ENCODE measurements at regions not wholly inside any gene's neighbourhood (a gene's known extent, or its start where the extent isn't known, plus 50 kb on each side); places are given as distances from the start of the nearest gene placed in this dataset.
"Not testable (repeated sequence)": the region's sequence is repeated elsewhere in the genome, so short reads cannot be mapped to it uniquely, and the experiment has no call there.

DNA sequence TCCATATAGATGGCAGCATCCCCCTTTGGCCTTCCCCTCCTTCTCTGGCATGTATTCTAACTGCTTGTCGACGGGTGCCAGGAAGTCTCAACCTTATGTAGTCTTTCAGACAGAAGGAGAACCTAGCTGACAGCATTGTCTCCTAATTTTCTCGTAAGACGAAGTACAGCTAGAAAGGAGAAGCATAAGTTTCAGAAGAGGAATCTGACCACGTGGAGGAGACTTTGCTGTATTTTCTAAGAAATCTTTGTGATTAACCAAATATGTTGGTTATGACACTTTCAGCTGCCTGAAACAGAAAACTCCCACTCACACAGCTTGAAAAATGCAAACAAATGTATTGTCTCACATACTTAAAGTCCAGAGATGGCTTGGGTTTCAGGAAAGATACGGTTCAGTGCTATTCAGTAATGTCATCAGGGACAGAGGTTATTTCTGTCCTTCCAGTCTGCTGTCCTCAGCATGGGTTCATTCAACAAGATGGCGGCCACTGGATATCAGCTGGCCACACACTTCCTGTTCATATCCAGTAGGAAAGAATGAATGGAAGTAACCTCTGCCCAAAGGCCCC lies 109.5 kb upstream of the ZNF648 start:
- Mint-ChIP-seq H3K27me3 (ENCODE audit: insufficient read depth) (peaks cover 4% of the 10 kb centered on the region), H3K36me3 (ENCODE audit: low read depth) (no peaks in the 10 kb centered on the region), H3K9me3 (no peaks in the 10 kb centered on the region), H3K4me3 (no peak overlapping the region), H3K4me1 (ENCODE audit: low read depth) (peaks cover 6% of the 10 kb centered on the region), H3K27ac (no peak overlapping the region)
- no peak for DNase-seq (ENCODE audit: low spot score)
- intact Hi-C loops (cut with micrococcal nuclease): no loop called here

DNA sequence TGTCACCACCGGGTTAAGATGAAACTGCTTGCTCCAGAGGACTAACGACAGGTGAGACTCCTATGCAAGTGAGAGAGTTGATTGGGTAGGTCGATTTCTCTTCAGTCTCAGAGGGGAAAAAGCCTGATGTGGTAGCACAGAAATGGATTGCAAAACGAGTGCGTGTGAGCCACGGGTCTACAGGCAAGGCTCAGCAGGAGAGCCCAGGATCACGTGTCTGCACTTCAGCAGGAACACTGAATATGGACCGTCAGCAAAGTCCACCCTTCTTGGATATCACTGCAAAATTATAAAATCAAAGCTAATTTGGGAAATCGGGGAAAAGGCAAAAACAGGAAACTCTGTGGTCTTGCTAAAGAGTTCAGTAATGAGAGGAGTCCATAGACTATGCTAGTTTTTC lies 107.7 kb upstream of the ZNF648 start:
- Mint-ChIP-seq H3K4me1 (ENCODE audit: low read depth) (peaks cover 6% of the 10 kb centered on the region), H3K36me3 (ENCODE audit: low read depth) (no peaks in the 10 kb centered on the region), H3K9me3 (no peaks in the 10 kb centered on the region), H3K27me3 (ENCODE audit: insufficient read depth) (peaks cover 6% of the 10 kb centered on the region), H3K27ac (no peak overlapping the region), H3K4me3 (no peak overlapping the region)
- no peak for DNase-seq (ENCODE audit: low spot score)
- intact Hi-C loops (cut with micrococcal nuclease): no loop called here

DNA sequence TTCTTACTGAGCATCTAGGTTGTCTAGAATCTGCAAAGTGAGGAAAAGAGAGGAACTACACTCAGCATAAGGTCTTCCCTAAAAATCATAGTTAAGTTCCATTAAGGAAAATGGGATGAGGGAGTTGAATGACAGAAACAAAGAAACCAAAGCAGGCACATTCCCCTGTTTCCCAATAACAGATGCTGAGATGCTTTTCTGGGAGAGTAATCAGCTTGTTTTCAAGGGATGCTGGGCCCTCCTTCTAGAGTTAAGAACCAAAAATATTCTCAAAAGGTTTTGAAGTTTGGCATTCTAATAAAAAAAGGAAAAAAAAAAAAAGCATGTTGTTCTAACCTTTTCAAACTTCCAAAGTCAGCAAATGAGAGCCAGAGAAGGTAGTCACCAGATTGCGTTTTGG lies 105.2 kb upstream of the ZNF648 start:
- H3K27me3 Mint-ChIP-seq (ENCODE audit: insufficient read depth): peaks cover 4% of the 10 kb centered on the region
- no peak for DNase-seq (ENCODE audit: low spot score)

DNA sequence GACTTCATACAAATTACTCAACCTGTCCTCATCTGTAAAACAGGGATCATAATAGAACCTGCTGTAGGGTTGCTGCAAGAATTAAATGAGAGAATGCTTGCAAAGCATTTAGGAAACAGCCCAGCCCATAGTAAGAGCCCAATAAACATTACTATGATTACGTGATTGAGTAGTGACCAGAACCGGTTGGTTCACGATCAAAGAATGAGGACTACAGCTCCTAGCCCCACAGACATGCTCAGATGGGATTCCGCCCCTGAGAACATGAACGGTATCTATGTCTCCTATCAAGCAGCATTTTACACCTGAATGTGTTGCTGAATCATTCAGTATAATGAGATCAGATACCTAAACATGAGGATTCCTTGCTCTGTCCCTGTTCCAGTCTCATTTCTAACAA lies 104.8 kb upstream of the ZNF648 start:
- intact Hi-C loops (cut with micrococcal nuclease): no loop called here
- Mint-ChIP-seq H3K36me3 (ENCODE audit: low read depth) (no peaks in the 10 kb centered on the region), H3K4me3 (no peak overlapping the region), H3K9me3 (peaks cover 2% of the 10 kb centered on the region), H3K27me3 (ENCODE audit: insufficient read depth) (peaks cover 4% of the 10 kb centered on the region), H3K27ac (no peak overlapping the region), H3K4me1 (ENCODE audit: low read depth) (peaks cover 6% of the 10 kb centered on the region)
- no peak for DNase-seq (ENCODE audit: low spot score)

More for the DNA sequence above, 105.2 kb upstream of the ZNF648 start:
- no peak overlapping the region for H3K4me3 Mint-ChIP-seq
- no peak overlapping the region for H3K27ac Mint-ChIP-seq
- intact Hi-C loops (cut with micrococcal nuclease): no loop called here
- no peaks in the 10 kb centered on the region for H3K36me3 Mint-ChIP-seq (ENCODE audit: low read depth)
- no peaks in the 10 kb centered on the region for H3K9me3 Mint-ChIP-seq
- H3K4me1 Mint-ChIP-seq (ENCODE audit: low read depth): peaks cover 6% of the 10 kb centered on the region

DNA sequence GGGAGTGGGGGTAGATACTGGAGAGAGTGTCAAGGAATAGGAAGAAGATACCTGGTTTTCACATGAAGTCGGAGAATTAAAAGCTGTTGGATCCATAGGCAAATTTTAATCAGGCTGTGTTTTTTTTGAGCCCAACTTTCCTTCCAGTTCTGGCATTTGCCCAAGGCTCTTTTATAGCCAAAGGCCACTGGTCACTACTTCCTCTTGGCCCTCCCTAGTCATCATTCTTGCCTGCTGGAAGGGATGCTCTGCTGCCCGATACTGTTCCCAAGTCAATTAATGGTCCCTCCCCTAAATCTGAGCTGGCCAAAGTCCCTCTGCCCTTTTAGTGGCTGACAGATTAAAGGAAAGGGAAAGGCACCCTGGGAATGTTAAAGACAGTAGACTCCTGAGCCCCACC lies 102.8 kb upstream of the ZNF648 start:
- no peak overlapping the region for H3K4me3 Mint-ChIP-seq
- H3K27me3 Mint-ChIP-seq (ENCODE audit: insufficient read depth): peaks cover 4% of the 10 kb centered on the region
- H3K4me1 Mint-ChIP-seq (ENCODE audit: low read depth): peaks cover 3% of the 10 kb centered on the region
- intact Hi-C loops (cut with micrococcal nuclease): no loop called here
- H3K36me3 Mint-ChIP-seq (ENCODE audit: low read depth): no peaks in the 10 kb centered on the region
- no peak for DNase-seq (ENCODE audit: low spot score)
- H3K9me3 Mint-ChIP-seq: peaks cover 12% of the 10 kb centered on the region
- H3K27ac Mint-ChIP-seq: no peak overlapping the region

DNA sequence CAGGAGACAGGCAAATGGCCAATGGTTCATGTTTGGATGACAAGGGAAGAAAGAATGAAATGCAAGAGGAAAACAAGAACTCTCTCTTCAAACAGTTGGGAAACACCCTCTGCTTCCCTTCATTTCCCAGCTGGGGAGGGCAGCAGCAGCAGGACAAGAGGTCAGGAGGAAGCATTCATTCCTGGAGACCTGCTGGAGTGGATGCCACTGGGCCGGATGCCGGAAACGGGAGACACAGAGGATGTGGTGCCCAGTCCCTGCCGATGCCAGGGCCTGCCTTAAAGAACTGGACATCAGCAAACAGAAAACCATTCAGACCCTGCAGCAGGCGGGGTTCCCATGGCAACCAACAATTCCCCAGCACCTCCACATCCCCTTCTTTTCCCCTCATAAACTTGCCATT lies 102.3 kb upstream of the ZNF648 start:
- intact Hi-C loops (cut with micrococcal nuclease): no loop called here
- Mint-ChIP-seq H3K36me3 (ENCODE audit: low read depth) (no peaks in the 10 kb centered on the region), H3K4me1 (ENCODE audit: low read depth) (no peaks in the 10 kb centered on the region), H3K27me3 (ENCODE audit: insufficient read depth) (peaks cover 3% of the 10 kb centered on the region), H3K27ac (no peak overlapping the region), H3K4me3 (no peak overlapping the region), H3K9me3 (peaks cover 14% of the 10 kb centered on the region)
- DNase-seq (ENCODE audit: low spot score): no peak

DNA sequence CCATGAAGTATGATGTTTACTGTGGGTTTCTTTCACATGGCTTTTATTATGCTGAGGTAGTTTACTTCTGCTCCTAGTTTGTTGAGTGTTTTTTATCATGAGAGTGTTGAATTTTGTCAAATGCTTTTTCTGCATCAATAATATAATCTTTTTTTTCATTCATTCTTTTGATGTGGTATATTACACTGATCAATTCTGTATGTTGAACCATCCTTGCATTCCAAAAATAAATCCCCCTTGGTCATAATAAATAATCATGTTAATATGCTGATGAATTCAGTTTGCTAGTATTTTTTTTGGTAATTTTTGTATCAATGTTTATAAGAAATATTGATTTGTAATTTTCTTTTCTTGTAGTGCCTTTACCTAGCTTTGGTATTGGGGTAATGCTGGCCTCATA lies 97.9 kb upstream of the ZNF648 start:
- Mint-ChIP-seq H3K36me3 (ENCODE audit: low read depth) (peaks cover 1% of the 10 kb centered on the region), H3K27me3 (ENCODE audit: insufficient read depth) (no peaks in the 10 kb centered on the region), H3K9me3 (peaks cover 24% of the 10 kb centered on the region)

DNA sequence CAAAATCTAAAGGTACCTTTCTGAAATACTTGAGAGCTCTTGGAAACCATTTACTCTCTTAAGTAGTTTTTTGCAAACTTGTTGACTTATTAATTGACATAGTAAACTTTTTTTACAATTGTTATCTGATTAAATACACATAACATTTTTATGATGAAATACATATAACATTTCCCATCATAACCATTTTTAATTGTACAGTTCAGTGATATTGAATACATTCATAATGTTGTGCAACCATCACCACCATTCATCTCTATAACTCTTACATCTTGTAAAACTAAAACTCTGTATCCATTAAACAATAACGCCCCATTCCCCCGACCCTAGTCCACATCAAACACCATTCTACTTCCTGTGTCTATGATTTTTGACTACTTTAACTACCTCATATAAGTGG lies 95.7 kb upstream of the ZNF648 start:
- DNase-seq (ENCODE audit: low spot score): no peak
- Mint-ChIP-seq H3K27me3 (ENCODE audit: insufficient read depth) (no peaks in the 10 kb centered on the region), H3K27ac (no peak overlapping the region)

More for the DNA sequence above, 97.9 kb upstream of the ZNF648 start:
- Mint-ChIP-seq H3K4me3 (no peak overlapping the region), H3K27ac (no peak overlapping the region), H3K4me1 (ENCODE audit: low read depth) (no peaks in the 10 kb centered on the region)
- intact Hi-C loops (cut with micrococcal nuclease): no loop called here
- no peak for DNase-seq (ENCODE audit: low spot score)

DNA sequence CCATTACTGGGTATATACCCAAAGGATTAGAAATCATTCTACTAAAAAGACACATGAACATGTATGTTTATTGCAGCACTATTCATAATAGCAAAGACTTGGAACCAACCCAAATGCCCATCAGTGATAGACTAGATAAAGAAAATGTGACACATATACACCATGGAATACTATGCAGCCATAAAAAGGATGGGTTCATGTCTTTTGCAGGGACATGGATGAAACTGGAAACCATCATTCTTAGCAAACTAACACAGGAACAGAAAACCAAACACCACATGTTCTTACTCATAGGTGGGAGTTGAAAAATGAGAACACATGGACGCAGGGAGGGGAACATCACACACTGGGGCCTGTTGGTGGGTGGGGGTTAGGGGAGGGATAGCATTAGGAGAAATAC lies 92.9 kb upstream of the ZNF648 start:
- DNase-seq (ENCODE audit: low spot score); H3K27ac Mint-ChIP-seq: not testable (repeated sequence)

More for the DNA sequence above, 95.7 kb upstream of the ZNF648 start:
- Mint-ChIP-seq H3K4me3 (no peak overlapping the region), H3K36me3 (ENCODE audit: low read depth) (peaks cover 4% of the 10 kb centered on the region), H3K9me3 (peaks cover 24% of the 10 kb centered on the region), H3K4me1 (ENCODE audit: low read depth) (peaks cover 14% of the 10 kb centered on the region)
- intact Hi-C loops (cut with micrococcal nuclease): no loop called here

DNA sequence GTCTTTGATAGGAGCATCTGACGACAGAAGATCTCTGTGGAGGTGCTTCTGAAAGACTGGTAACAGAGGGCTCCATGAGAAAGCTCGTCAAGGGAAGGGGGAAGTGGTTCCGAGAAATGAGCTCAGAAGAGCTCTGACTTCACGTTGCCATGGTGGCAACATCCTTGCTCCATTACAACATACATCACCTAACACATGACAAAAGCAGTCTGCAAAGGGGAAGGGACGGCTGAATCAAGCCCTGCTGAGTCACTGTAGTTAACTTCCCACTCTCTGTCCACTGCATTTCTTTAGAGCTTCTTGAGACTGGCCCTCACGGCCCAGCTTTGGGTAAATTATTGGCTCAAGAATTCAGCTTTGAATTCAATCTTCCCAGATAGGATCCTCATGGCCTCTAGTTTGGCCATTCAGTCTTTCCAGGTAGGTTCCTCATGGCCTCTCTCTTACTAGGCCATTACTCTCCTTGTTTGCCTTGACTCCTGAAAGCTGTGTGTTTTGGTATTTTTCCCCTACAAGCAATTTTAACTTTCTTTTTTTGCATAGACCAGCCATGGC lies 88.0 kb upstream of the ZNF648 start:
- peak; percentile 60 for DNase-seq (ENCODE audit: low spot score)
- Mint-ChIP-seq H3K4me3 (peak overlapping the region; percentile 65), H3K9me3 (no peaks in the 10 kb centered on the region), H3K27me3 (ENCODE audit: insufficient read depth) (no peaks in the 10 kb centered on the region), H3K27ac (peak overlapping the region; percentile 88), H3K4me1 (ENCODE audit: low read depth) (peaks cover 51% of the 10 kb centered on the region), H3K36me3 (ENCODE audit: low read depth) (peaks cover 3% of the 10 kb centered on the region)
- intact Hi-C loops (cut with micrococcal nuclease): loop anchor here (1.0 to 10.0 kb wide), 3 partner anchors 100 to 455 kb away; partner anchors contain the start of genes GLUL and RGS16

More for the DNA sequence above, 92.9 kb upstream of the ZNF648 start:
- H3K27me3 Mint-ChIP-seq (ENCODE audit: insufficient read depth); H3K4me3 Mint-ChIP-seq; intact Hi-C loops (cut with micrococcal nuclease); H3K36me3 Mint-ChIP-seq (ENCODE audit: low read depth): not testable (repeated sequence)
- peaks cover 22% of the 10 kb centered on the region for H3K4me1 Mint-ChIP-seq (ENCODE audit: low read depth)
- peaks cover 13% of the 10 kb centered on the region for H3K9me3 Mint-ChIP-seq

DNA sequence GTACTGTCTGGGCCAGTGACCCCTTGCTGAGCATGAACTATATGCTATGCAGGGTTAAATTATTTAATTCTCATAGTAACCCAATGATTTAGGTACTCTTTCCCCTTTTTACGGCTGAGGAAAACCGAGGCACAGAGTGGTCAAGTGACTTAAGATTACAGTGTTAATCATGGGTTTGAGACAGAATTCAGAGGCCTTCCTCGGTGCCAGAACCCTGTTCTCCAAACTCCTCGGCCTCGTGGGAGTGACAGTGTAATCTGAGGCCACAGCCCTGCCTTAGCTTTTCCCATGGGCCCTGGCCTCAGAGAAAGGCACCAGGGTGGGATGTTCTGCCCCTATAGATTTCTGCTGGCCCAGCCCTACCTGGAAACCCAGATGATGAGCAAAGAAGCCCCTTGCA lies 86.4 kb upstream of the ZNF648 start:
- intact Hi-C loops (cut with micrococcal nuclease): loop anchor here (10.0 kb wide), 1 partner anchor 457 kb away; the partner anchor contains the start of gene RGS16
- Mint-ChIP-seq H3K27me3 (ENCODE audit: insufficient read depth) (no peaks in the 10 kb centered on the region), H3K4me3 (no peak overlapping the region)

DNA sequence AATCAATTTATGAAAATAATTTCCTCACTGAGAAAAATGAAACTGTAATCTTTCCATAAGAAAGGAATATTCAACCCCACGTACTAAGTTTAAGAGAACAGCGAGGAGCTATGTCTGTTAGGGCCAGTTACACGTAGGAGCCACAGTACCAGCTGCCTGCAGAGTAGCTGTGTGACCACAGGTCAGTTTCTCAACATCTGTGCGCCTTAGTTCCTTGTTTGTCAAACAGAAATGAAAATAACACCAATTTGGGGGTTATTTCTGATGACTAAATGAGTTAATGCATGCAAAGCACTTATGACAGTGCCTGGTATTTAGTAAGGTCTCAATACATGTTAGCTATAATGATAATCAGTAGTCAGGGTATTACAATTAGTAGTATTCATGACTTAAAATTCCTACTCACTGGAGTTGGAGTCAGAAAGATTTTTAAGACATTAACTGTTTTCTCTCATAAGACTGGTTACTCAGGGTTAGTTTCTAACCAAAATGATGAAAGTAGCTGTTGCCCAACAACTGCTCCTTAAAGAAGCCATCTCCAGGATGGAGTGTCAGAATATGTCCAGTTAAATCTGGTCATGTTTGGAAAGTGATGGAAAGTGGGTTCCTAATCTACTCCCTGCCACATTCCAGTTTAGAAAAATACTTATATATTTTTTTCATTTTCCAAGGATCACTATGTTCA lies 85.8 kb upstream of the ZNF648 start:
- Mint-ChIP-seq H3K4me1 (ENCODE audit: low read depth) (peaks cover 59% of the 10 kb centered on the region), H3K4me3 (no peak overlapping the region), H3K27me3 (ENCODE audit: insufficient read depth) (no peaks in the 10 kb centered on the region), H3K36me3 (ENCODE audit: low read depth) (no peaks in the 10 kb centered on the region), H3K9me3 (no peaks in the 10 kb centered on the region), H3K27ac (no peak overlapping the region)
- no peak for DNase-seq (ENCODE audit: low spot score)
- intact Hi-C loops (cut with micrococcal nuclease): loop anchor here (10.0 kb wide), 1 partner anchor 458 kb away; the partner anchor contains the start of gene RGS16

More for the DNA sequence above, 86.4 kb upstream of the ZNF648 start:
- Mint-ChIP-seq H3K27ac (no peak overlapping the region), H3K4me1 (ENCODE audit: low read depth) (peaks cover 60% of the 10 kb centered on the region), H3K36me3 (ENCODE audit: low read depth) (peaks cover 2% of the 10 kb centered on the region), H3K9me3 (no peaks in the 10 kb centered on the region)
- DNase-seq (ENCODE audit: low spot score): no peak

DNA sequence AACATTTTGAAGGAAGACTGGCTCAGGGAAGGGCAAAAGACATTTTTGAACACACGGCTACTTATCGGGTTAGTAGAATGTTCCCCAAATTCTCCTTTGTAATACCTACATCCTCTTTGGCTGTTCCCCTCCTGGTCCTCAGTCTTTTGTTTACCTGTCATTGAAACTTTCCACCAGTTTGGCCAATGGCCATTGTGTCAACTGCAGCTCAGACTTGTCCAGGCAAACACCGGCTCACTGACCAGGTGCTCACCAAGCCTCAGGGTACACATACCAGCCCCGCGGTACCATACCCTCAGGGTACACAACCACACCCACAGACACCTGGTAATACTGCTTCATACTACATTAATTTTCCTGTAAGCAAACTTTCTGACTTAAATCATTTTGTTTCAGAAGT lies 84.8 kb upstream of the ZNF648 start:
- H3K27me3 Mint-ChIP-seq (ENCODE audit: insufficient read depth): no peaks in the 10 kb centered on the region
- H3K9me3 Mint-ChIP-seq: no peaks in the 10 kb centered on the region
- intact Hi-C loops (cut with micrococcal nuclease): loop anchor here (10.0 kb wide), 1 partner anchor 459 kb away; the partner anchor contains the start of gene RGS16
- H3K27ac Mint-ChIP-seq: no peak overlapping the region
- no peak for DNase-seq (ENCODE audit: low spot score)
- H3K4me1 Mint-ChIP-seq (ENCODE audit: low read depth): peaks cover 58% of the 10 kb centered on the region
- no peaks in the 10 kb centered on the region for H3K36me3 Mint-ChIP-seq (ENCODE audit: low read depth)
- H3K4me3 Mint-ChIP-seq: no peak overlapping the region
